GM23338 (cell line): ENCODE measurements at regions not wholly inside any gene's neighbourhood (a gene's known extent, or its start where the extent isn't known, plus 50 kb on each side); places are given as distances from the start of the nearest gene placed in this dataset.

Experiments used
- POLR2AphosphoS5 ChIP-seq: IDR thresholded peaks from 2 replicates; pipeline ENCODE4 v1.6.1; 2016; ENCODE audit warnings: antibody characterized with exemption, low read depth
- TF ChIP-seq, protein P1 (sequence below), 2 experiments: fragments of 200-600 bp in 1 of 2; sonication (generic) in 1 of 2; conservative IDR thresholded peaks; 2 replicates each; pipeline versions ENCODE4 v1.5.1 to v1.6.1; 2016 to 2017; ENCODE audit warnings: antibody characterized with exemption in 2 of 2, low read depth in 2 of 2, mild to moderate bottlenecking in 2 of 2, moderate library complexity in 1 of 2

DNA sequence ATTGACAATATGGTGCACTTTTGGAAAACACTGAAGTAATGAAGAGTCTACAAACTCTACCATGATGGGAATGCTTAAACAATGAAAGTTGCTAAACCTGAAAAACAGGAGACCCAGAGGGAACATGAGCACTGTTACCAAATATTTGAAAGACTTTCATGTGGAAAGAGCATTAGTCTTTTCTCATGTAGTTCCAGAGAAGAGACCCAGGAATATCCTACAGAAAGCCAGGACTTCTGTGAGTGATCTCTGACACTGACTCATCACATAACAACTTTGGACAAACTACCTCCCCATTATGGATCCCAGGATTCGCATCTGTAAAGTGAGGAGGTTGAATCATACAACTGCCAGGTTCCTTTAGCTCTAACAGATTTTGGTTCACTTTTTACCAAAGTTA lies 62.2 kb downstream of the FAM181B start:
- TF ChIP-seq, protein P1, sequence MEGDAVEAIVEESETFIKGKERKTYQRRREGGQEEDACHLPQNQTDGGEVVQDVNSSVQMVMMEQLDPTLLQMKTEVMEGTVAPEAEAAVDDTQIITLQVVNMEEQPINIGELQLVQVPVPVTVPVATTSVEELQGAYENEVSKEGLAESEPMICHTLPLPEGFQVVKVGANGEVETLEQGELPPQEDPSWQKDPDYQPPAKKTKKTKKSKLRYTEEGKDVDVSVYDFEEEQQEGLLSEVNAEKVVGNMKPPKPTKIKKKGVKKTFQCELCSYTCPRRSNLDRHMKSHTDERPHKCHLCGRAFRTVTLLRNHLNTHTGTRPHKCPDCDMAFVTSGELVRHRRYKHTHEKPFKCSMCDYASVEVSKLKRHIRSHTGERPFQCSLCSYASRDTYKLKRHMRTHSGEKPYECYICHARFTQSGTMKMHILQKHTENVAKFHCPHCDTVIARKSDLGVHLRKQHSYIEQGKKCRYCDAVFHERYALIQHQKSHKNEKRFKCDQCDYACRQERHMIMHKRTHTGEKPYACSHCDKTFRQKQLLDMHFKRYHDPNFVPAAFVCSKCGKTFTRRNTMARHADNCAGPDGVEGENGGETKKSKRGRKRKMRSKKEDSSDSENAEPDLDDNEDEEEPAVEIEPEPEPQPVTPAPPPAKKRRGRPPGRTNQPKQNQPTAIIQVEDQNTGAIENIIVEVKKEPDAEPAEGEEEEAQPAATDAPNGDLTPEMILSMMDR (conservative IDR thresholded peaks at IDR 0.05; ENCODE audit: low read depth in 2 of 2) = no peak
- TF ChIP-seq POLR2AphosphoS5 = no peak
